H1 (cell line): ENCODE measurements at regions not wholly inside any gene's neighbourhood (a gene's known extent, or its start where the extent isn't known, plus 50 kb on each side); places are given as distances from the start of the nearest gene placed in this dataset.

Source experiments
- BCL11A ChIP-seq, 2 experiments: IDR thresholded peaks; one replicate each; pipeline ENCODE4 v1.6.1; 2011; ENCODE audit warnings: low read depth in 2 of 2, low read length in 2 of 2, mild to moderate bottlenecking in 2 of 2
- CHD7 ChIP-seq: fragments of 300-600 bp; sonication (generic); IDR thresholded peaks from 2 replicates; pipeline ENCODE4 v1.7.1; 2012; ENCODE audit warnings: low read length, moderate library complexity, mild to moderate bottlenecking, inconsistent platforms; ENCODE audit not compliant: insufficient replicate concordance
- KDM1A ChIP-seq: fragments of 200-600, 300-600 bp; sonication (generic); IDR thresholded peaks from 2 replicates; pipeline ENCODE4 v1.7.1; 2016; ENCODE audit warnings: mild to moderate bottlenecking, low read length, borderline replicate concordance
- MAFK ChIP-seq: IDR thresholded peaks from 2 replicates; pipeline ENCODE4 v1.6.1; 2012; ENCODE audit warnings: low read depth, mild to moderate bottlenecking, improper control_type of control experiment, low read length
- POLR2A ChIP-seq, 2 experiments: IDR thresholded peaks; 1 replicate in 1 of 2; 2 replicates in 1 of 2; pipeline ENCODE4 v1.6.1; 2011; ENCODE audit warnings: low read depth in 2 of 2, low read length in 2 of 2, mild to moderate bottlenecking in 2 of 2; ENCODE audit errors: control extremely low read depth in 1 of 2
- ZNF274 ChIP-seq: IDR thresholded peaks from 2 replicates; pipeline ENCODE4 v1.7.0; 2012; ENCODE audit warnings: low read length, borderline replicate concordance; ENCODE audit errors: extremely low read depth

DNA sequence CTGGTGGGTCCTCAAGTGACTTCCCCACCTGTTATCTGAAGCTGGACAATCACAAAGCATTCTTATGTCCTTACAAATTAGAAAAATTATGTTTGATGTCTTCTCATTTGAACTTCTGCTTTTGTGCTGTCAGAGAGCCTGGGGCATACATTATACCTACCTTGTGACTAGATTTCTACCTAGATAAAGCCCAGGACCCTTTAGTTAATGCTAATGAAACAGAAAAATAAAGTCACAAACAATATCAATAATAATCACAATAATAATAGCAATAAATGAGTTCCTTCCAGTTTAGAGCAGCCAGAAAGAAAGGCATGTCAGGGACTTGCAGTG, 456.4 kb downstream of the SETBP1 start (continued):
- TF ChIP-seq CHD7 (no peak), KDM1A (no peak), POLR2A (IDR thresholded peaks at IDR 0.05; ENCODE audit: control extremely low read depth in 1 of 2, low read depth in 2 of 2, low read length in 2 of 2) (no peak), MAFK (no peak), BCL11A (IDR thresholded peaks at IDR 0.05; ENCODE audit: low read depth in 2 of 2, low read length in 2 of 2) (no peak), ZNF274 (no peak)
